NCI-H146 (cell line): ENCODE measurements at regions not wholly inside any gene's neighbourhood (a gene's known extent, or its start where the extent isn't known, plus 50 kb on each side); places are given as distances from the start of the nearest gene placed in this dataset.

Experiments
- DNase-seq: peaks from one replicate; lab custom pipeline; 2025; lab: John Stamatoyannopoulos, UW

DNA sequence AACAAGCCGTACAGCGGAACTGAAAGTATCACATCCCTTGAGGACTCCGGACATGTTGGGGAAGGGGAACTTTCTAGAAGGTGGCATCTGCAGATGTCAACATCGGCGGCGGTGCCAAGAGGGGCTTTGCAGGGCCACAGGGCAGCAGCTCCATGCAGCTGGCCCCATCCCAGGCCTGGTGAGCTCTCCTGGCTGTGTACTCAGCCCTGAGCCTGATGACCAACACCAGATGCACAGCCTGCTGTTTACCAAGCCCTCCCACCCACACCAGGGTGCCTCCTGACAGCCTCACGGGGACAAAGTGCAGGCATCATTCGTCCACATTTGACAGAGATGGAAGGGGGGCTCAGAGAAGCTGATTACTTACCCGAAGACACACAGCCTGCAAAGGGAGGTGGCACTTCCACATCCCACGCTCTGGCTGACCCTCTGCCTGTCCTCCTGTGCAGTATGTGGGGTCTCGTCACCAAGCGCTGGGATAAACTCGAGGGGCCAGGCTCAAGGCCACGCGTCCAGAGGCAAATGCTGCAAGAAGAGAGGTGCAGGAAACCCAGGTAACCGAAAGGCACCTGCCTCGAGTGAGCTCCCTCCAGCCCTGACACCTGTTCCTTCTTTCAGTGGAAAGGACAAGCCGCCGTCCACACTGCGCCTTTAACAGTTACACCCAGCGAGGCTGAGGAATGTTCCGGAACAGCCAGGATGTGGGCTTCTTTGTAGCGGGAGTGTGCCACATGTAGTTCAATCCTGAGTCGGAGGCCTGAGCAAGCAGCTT lies 69.0 kb upstream of the ASAP2 start:
- peak; percentile 53 for DNase-seq

DNA sequence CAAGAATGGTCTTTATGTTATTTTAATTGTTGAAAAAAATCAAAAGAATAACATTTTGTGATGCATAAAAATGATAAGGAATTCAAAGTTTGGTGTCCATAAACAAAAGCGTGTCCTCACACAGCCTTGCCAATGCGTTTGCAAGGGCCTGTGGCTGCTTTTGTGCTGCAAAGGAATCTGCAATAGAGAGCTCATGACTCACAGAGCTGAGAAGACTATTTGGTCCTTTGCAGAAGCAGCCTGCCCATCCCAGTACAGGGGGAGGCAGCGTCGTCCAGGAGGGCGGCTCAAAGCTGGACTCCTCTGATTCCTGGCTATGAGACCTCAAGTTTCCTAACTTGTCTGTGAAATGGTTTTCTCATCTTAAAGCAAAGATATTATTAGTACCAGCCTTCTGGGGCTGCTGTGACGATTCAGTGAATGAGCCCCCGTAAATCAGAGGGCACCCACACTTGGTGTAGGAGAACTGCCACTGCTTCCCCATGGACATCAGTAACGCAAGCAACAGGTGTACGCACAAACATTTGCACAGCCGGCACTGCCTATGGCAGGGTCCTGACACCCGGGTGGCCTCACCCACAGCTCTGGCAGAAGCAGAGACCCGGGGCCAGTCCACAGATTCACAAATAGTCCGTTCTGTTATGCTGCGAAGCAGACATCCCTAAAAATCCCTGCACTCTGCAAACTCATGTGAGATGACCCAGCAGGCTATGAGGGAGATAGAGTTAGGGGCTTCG lies 70.6 kb upstream of the ASAP2 start:
- no peak for DNase-seq

DNA sequence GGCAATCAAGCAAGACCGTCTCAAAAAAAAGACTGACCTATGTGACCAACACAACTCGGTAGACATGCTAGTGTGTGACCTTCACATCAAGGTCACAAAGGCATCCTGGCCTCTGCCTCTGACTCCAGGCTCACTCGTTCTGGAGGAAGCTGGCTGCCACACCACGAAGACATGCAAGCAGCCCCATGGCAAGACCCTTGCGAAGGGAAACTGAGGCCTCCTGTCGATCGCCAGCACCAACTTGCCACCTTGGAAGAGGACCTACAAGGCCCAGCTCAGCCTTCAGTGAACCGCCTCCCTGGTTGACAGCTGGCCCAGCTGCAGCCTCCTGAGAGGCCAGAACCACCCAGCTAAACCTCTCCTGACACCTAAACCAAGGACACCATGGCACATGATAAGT lies 79.3 kb upstream of the ASAP2 start:
- DNase-seq: no peak

DNA sequence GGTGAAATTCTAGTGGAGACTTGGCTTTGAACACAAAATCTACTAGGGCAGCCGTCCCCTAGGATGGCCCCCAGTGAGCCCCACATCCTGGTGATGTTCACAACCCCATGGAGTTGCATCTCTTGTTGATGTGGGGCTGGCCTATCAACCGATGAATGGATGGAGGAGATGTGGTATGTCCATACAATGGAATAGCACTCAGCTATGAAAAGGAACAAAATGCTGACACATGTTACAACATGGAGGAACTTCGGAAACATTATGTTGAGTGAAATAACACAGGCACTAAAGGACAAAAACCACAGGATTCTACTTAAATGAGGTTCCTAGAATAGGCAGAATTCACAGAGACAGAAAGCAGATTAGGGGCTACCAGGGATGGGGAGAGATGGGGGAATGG lies 80.1 kb upstream of the ASAP2 start:
- no peak for DNase-seq

DNA sequence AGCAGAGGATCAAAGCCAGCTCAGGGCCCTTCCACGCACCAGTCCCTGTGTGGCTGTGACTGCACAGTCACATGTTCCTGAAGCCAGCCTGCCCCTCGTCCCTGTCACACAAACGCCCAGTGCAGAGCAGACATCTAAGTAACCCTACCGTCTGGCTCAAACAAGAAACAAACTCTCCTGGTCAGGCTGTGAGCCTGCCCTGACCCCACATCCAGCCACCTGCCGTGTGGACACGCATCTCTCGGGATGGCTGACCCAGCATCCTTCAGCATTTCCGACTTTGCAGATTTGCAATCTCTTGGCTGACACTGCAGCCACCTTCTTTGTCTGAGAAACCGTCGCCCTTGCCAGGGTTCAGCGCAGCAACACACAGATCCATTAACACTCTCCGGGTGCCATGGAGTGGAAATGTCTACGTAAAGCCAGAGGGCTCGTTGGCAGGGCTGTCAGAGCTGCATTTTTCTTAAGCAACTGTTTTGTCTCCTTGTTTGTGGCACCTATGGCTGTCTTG lies 82.3 kb upstream of the ASAP2 start:
- no peak for DNase-seq

DNA sequence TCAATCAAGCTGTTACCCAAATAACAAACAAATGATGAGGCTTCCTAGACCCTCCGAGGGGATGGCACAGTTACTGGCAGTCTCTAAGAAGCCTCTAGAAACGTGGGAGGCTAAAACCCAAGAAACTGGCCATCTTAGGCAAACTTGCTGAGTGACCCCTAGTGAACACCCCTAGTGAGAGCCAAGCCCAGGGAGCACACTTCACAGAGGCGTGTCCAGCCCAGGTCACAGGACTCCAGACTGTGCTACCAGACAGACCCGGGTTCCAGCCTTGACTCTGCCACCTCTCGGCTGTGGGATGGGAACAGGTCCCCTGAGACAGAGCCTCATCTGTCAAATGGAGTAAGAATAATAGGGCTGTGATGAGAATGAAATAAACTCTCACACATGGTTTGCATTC lies 83.5 kb upstream of the ASAP2 start:
- DNase-seq: no peak

DNA sequence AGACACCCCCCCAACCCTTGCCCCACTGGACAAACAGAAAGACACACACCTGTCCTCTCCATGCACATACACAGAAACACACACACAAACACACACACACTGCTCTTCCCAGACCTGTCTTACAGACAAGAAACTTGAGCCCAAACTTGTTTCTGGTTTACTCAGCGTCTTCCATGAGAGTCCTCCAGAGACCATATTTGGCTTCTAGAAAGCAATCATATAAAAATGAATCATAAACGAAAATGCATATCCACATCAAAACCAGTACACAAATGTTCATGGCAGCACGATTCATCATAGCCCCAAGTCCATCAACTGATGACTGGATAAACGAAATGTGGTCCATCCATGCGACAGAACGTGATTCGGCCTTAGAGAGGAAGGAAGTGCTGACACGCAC lies 84.2 kb upstream of the ASAP2 start:
- DNase-seq: no peak

DNA sequence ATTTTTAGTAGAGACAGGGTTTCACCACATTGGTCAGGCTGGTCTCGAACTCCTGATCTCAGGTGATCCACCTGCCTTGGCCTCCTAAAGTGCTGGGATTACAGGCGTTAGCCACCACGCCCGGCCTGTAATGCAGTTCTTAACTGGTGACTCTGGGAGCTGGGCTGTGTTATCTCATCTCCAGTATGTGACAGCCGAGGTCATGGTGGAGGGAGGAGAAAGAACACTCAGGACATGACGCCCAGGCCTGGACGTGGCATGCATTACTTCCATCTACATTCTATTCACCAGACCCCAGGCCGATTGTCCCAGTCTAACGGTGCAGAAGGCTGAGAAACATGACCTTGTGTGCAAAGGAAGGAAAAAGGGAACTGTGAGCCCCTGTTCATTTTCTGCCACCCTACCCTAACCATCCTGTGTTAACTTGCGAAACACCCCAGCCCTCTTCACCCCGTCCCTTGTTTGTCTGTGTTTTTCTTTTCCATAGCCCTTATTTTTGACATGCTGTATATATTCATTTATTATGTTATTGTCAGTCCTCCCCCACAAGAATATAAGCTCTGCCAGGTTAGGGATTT lies 88.1 kb upstream of the ASAP2 start:
- DNase-seq: no peak

DNA sequence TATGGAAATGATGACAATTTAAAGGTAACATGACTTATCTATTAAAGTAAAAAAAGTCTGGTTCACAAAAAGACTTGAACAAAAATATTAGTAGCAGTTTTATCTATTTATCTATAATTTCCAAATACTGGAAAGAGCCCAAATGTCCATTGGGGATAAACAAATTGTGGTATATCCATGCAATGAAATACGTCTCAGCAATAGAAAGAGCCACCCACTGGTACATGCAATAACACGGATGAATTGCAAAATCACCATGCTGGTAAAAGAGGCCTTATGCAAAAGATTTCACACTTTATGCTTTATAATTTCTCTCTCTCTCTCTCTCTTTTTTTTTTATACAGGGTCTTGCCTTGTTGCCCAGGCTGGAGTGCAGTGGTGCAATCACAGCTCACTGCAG lies 91.4 kb upstream of the ASAP2 start:
- DNase-seq: no peak

DNA sequence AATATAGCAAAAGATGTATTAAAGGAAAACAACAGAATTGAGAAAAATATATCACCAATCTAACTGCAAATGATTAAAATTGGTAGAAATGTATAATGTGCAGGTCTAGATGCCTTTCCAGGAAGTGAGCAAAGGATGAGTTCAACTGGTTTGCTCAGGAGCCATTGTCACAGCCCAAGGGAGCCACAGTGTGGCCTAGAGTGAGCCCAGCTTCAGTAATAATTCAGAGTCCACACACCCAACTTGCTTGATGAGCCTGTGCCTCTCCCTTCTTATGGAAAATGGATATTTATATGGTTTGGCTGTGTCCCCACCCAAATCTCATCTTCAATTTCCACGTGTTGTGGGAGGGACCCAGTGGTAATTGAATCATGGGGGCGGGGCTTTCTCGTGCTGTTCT lies 92.2 kb upstream of the ASAP2 start:
- no peak for DNase-seq

DNA sequence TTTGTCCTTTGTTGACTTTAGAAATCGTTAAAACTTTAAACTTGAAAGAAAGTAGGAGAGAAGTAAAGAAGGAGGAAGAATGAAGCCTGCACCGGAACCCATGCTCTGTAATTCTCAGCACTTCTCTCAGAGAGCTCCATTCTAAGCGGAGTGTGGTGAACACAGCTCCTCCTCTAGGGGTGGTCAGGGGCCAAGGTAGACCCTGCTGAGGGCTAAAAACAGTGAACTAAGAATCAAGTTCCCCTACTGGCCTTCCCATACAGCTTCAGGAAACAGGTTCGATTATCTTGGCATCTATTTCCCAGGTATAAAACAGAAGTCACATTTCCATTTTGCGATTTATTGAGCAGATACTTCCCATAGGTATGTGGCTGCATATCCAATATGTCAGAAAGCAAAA lies 92.7 kb upstream of the ASAP2 start:
- DNase-seq: no peak

DNA sequence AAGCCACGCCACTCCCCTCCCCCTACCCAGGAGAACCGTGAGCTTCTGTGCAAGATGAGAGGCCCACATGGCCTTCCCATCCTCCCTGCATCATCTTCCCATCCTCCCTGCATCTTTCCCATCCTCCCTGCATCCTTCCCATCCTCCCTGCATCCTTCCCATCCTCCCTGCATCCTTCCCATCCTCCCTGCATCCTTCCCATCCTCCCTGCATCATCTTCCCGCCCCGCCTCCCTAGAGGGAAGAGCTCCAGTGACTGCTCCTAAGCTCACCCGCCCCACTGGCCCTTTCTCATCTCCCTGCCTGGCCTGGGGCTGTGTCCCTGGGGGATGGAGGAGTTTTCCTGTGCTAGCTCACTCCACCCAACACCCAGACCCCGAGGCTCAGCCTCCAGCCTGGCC lies 93.3 kb upstream of the ASAP2 start:
- DNase-seq: no peak

DNA sequence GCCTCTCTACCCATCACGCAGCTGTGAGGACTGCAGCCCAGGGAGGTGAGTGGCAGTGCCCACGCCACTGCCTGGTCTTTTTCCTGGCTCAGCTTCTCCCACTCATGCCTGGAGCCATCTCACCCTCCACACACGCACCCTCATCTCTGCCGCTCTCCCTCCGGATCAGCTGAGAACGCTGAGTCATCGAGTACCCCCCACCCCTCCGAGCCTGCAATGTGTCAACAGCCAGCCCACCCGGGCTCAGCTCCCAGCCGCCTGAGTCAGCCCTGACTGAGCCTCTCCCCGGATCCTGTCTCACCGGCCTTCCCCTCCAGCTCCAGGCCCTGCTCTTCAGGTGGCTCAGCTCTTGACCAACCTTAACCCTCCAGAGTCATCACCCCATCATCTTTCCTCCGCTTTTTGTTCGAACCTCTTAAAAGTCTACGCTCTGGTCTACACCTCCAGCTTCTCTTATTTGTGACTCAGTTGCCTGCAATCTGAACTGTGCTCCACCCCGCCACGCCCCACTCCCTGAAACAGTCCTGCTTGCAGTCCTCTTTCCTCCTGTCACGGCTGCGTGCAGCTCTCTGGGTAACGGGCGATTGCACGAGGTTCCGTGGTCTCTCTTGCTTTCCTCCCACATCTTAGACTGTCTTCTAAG lies 94.4 kb upstream of the ASAP2 start:
- DNase-seq: no peak

DNA sequence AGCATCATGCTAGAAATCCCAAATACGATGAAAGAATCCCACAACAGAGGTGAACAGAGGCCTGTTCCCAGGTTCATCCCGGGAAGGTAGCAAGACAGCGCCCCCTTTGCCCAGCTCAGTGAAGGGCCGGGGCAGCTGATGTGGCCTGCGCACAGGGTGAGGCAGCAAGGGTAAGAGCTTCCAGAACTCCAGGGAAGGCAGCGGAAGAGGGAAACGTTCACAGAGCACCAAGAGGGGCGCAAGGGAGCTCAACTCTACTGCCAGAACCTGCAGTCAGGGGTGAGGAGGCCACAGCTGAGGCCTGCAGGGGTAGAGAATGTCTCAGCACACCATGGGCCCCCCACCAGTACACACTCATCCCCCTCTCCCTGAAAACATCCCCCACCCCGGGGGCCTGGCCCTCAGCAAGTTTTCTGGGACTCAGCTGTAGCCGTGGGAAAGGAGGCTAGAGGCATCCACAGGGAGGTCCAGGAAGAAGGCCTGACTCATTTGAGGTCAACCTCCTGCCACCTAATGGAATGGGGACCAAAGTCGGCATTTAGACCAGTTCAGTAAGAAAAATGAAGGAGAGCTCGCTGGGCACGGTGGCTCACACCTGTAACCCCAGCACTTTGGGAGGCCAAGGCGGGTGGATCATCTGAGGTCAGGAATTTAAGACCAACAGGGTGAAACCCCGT lies 95.6 kb upstream of the ASAP2 start:
- DNase-seq: no peak

DNA sequence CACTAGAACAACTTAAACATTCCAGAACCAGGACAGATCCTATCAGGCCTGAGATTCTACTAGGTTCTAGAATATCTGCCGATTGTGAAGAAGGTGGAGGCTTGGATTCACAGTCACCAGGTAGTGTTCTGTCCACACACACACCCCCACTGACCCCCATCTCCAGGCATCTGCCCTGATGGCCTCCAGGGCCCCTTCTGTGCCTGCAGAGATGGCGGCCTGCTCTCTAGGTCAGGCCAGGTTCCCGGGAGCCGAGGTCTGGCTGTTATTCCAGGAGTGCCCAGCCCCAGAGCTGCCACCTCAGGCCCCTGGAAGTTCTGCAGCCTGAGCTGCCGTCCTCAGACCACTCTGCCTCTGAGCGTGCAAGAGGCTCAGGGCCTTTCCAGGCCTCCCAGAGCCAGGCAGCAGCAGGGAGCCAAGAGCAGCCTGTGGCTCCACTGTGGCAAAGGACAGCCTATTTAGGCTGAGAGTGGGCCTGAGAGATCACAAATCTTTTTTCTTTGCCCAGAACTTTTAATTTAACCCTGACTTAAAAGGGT lies 96.2 kb upstream of the ASAP2 start:
- no peak for DNase-seq

DNA sequence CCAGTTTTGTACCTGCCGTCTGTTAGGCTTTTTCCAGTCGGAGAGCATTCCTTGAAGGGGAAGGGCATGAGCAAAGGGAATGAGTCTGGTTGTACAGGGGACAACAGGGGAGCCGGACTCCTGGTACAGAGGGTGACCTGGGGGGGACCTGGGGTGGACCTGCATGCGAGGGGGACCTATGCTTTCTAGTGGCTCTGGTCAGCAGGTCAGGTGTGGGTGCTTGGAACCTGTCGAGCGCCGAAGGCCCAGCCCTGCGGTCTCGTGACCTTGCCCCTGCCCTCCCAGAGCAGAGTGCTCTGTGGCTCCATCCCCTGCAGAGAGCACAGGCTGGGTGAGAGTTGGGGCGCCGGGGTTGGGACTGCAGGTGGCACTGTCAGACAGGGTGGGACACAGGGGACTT lies 96.7 kb upstream of the ASAP2 start:
- DNase-seq: no peak

DNA sequence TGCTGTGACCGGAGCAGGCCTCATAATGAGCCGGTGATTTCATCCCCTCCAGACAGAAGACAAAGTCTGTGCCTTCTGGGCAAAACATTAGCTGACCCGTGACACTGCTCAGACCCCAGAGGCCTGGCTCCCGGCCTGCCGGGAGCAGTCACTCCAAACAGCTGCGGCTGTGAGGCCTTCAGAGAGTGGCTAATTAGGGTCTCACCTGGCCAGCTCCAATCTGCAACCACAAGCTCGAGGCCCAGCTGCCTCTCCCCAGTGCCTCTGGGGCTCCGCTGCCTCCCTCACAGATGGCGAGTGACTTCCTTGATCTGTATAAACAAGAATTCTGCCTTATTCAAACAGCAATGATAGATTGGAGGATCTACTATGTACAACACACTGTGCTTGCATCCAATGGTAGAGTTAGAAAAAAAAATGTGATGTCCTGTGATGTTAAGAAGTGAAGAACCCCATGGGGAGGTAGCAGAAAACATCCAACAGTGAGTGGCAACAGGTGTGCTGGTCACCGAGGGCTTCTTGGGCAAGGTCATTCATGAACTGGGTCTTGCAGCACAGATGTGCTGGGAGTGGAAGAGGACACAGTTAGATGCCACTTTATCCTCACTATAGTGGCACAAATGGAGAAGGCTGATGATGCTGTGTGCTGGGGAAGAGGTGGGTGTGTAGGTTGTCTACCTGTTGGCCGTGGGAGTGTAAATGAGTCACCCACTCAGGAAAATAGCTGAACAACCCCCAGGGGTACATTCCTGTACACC lies 98.2 kb upstream of the ASAP2 start:
- peak; percentile 95 for DNase-seq

DNA sequence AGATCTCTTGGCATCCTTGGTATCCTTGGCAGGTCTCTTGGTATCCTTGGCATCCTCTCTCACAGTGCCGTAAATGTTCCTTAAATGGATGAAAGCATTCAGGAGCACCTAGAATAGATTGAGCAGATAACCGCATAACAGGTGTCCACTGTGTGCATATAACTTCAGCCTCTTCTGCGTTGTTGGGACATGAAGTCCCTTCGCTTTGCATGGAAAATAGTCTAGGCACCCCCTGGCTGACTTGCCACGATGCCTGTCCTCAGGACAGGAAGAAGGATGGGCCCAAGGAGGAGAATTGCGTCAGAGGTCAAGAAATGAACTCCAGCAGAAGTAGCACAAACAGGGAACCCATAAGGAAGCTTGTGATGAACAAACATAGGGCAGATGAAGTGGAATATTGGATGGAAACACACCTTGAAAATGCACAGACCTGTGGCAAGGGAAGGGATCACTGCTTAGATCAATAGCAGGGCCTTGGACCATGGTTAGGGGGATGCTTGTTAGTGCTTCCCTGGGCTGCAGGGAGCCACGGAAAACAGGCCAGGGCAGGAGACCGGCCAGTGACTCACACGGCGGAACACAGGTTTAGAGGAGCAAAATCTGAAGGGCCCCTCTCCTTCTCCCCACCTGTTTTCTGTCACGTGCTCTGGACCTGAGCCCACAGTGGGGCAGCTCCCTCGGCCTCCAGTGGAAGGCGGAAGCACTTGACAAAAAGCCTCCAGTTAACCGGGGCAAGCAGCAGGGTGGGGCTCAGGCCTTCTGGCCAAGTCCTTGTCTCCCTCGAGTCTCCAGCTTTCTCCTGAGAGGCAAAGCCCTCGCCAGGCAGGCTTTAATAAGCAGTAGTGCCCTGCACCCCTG lies 99.2 kb upstream of the ASAP2 start:
- DNase-seq: peak; percentile 40

DNA sequence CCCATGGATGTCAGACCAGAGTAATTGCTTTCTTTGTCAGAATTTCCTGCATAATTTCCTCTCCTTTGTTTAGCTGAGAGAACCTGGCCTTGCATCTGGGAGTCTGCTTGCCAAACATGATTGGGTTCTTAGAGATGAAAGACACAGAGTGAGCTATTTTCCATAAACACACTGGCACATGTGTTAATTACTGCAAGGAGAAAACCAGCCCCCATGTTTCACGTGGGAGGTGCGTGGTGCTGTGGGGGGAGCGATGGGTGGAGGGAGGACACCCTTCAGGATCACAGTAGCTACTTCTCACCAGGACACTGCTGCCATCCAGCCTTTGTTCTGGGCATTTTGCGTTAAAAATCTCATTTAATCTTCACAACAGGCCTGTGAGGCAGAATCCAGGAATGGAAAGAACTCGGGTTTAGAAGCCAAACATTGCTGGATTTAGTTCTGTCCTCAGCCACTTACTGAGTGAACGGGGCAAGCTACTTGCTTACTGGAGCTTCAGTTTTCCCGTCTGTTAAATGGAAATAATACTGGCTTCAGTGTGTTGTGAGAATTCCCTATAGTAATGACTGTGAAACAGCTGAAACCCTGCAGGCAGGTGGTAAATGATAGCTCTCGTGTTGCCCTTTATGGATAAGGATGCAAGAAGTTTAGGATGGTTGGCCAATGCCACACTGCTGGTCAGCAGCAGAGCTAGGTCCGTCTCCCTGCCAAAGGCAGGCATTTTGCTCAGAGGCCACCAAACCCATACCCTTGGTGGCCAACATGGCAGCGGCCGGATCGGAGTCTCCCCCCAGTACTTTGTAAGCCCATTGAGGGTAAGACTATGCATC lies 100.1 kb upstream of the ASAP2 start:
- DNase-seq: peak; percentile 93
